Colon (tissue), 2 donors: ENCODE measurements at regions not wholly inside any gene's neighbourhood (a gene's known extent, or its start where the extent isn't known, plus 50 kb on each side); places are given as distances from the start of the nearest gene placed in this dataset.

Source experiments
- FAIRE-seq: peaks from 2 replicates; lab custom pipeline; 2012; peaks lifted over from hg19 to GRCh38; lab: Jason Lieb, UNC
- donor health status: control.
- donor health status: control.

DNA sequence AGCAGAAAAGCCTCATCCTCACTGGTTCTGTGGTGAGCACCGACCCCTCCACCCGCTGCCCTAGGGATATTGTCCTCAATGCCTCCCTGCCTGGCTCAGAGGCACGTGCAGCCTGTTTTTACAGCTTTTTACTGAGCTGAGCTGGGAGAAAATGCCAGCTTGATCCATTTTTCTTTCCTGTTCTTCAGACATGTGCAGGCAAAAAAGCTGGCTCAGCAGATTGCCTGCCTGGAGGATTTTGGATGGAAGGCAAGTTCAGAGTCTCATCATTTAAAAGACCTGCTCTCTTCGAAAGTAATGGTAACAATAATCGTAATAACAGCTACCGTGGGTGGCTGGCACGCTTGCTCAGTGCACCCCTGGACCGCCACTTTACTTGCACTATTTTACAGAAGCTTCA is 135.0 kb upstream of the SMIM23 start:
- no peak for FAIRE-seq

DNA sequence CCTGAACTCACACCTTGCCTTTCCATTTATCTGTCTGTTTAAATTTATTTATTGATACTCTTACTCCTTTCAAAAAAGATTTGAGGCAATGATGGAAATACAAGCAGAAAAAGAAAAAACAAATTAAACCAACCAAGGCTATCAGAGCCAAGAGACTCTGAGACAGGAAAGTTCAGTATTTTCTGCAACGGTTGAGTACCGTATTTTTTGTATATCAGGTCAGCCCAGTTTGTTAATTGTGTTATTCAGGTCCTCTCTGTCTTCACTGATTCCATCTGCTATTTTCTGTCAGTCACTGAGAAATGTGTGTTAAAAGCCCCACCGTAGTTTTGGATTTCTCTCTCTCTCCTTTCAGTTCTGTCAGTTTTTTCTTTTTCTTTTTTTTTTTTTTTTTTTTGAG is 134.5 kb upstream of the SMIM23 start:
- no peak for FAIRE-seq

DNA sequence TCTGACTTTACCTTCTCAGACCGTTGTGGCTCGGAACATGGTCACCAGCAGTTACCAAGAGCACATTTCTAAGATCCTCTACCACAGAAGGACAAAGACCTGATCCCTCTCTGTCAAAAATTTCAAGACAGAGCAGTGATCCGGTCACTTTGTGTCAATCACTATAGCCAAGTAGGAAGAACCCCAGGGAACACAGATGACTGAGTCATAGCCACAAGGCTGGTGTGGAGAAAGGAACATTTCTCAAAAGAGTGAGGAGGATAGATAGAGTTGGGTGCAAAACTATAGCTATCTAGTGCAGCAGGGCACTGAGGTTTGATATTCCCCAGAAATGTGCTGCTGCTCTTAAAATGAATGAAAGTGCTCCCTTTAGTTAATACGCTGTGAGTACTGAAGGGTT is 130.7 kb upstream of the SMIM23 start:
- FAIRE-seq: no peak

DNA sequence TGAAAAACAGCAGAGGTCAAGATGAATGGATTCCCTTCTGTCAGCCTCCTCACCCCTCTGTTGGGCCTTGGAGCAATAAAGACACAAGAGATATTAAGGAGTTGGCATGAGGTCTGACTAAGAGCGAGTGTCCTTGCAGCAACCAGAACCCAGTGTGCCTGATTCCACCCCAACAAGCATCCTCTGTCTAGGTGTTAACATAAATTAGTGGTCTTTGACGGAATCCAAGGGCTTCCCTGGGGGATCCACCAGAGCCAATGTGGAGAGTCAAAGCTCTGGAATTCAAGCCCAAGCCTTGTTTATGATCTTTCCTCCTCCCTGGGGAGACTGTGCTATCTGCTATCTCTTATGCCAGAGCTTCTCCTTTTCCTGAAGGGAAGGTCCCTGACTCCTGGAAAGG is 128.1 kb upstream of the SMIM23 start:
- FAIRE-seq: no peak

DNA sequence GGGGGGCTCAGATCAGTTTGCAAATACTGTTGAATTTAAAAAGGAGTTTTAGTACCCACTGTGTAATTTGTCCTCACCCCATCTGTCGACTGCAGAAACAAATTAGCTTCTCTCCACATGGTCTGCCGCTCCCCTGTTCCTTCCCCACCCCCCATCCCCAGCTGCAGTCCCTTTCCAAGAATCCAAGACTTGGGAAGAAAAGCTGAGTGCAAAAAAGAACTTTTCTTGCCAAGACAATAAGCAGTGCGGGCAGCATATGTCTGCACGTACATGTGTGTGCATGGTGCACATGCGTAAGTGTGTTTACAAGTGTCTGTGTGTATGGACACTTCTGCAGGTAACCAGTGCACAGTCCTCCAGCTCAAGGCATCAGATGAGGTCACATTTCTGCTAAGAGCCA is 125.7 kb upstream of the SMIM23 start:
- no peak for FAIRE-seq

DNA sequence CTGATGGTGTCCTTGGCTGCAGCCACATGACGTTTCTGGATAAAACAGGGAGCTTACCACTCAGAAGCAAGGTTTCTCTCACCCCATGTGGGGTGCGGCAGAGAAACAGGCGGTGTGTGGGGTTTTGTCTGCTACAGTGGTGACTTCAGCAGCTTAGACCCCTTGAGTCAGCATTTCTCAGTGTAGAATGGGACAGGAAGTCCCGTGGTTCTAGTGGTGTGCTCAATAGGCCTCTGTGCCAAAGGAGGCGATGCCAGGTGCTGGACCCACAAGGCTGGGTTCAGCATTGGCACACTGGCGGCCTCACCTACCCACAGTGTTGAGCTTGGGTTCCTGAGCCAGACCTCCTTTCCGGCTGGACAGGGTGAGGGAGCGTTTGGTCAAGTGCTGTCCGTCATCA is 125.2 kb upstream of the SMIM23 start:
- no peak for FAIRE-seq

DNA sequence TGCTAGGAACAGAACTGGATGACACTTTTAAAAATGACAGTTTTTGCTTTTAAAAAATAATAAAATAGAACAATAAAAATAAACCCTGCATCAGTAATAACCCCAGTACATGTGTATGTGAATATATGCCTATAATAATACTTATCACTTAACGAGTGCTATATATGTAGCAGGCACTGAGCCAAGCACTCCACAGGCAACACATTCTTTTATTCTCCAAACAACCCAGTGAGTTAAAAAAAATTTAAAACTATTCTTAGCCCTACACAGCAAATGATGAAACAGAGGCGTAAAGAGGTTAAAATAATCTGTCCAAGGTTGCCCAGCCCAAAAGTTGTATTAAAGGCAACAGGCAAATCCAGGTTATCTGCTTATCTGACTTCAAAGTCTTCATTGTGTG is 124.5 kb upstream of the SMIM23 start:
- no peak for FAIRE-seq

DNA sequence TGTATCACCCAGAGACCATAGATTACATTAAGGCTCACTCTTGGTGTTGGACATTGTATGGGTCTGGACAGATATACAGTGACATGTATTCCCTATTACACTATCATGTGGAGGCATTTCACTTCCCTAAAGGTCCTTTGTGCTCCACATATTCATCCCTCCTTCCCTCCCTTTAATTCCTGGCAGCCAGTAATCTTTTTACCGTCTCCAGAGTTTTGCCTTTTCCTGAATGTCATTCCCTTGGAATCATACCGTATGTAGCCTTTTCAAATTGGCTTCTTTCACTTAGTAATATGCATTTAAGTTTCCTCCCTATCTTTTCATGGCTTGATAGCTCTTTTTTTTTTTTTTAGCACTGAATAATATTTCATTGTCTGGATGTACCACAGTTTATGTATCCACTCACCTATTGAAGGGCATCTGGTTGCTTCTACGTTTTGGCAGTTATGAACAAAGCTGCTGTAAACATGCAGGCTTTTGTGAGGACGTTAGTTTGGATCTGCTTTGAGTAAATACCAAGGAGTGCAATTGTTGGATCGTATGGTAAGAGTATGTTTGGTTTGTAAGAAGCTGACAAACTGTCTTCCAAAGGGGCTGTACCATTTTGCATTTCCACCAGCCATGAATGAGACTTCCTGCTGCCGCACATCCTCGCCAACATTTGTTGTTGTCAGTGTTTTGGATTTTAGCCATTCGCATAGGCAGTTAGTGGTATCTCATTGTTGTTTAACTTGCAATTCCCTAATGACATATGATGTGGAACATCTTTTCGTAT is 122.1 kb upstream of the SMIM23 start:
- no peak for FAIRE-seq

DNA sequence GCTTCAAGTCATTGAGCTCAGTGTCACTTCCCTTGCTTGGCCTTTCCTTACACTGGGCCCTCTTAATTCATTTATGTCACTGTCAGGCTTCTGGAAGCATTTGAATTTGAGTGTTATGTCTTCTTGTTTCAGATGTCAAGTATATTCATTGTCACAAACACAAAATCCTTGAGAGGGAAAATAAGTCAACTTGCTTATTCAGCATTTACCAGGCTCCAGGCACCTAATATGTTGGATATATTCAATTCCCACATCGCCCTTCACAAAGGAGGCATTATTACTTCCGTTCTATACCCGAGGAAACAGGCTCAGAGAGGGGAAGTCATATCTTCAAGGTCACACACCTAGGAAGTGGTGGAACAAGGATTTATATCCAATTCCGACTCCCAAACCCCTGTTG is 121.1 kb upstream of the SMIM23 start:
- no peak for FAIRE-seq

DNA sequence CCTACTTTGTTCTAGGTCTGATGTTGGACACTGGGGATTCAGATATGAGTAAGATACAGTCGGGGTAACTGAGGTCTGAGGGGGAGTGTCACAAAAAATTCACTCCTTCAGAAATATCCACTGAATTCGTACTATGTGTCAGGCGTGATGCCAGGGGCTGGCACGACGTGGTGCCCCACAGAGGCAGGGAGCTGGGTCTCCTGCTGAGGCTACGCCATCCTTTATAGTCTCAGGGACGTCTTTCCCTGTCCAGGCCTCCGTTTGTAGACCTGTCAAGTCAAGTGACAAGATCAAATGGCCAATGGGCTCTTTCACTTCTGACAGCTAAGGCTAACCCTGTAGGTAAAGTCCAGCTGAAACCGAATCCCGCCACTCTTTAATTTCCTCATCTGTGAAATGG is 118.8 kb upstream of the SMIM23 start:
- no peak for FAIRE-seq

DNA sequence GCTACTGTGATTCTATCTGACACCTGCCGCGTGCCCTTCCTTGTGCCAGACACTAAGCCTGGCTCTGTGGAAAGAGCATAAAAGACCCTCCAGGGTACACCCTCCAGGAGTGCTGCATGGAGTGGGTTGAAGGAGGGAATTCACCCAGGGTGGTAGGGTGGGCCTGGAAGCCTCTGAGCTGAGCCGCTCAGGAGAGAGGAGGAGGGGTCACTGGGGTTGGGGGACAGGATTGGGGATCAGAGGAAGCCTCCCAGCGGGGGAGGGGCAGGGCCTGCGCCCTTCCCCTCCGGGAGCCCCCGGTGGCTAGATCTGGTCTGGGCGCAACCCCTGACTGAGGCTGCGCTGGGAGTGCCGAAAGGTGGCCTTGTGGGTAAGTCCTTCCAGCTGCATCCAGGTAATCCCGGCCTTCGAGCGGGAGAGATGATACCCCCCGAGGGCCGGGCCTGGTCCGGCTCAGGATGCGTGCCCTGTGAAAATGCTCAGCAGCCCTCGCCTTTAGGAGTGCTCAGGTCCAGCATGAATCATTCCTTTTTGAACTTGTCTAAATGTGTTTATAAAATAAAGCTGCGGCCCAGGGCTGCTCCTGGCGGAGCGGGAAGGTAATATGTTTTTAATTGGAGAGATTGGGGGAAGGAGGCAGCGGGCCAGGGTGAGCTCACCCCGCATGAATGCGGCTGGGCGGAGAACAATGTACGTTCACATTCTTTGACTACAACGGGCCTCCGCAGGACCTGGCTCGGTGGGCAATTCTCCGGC is 118.1 kb upstream of the SMIM23 start:
- no peak for FAIRE-seq

DNA sequence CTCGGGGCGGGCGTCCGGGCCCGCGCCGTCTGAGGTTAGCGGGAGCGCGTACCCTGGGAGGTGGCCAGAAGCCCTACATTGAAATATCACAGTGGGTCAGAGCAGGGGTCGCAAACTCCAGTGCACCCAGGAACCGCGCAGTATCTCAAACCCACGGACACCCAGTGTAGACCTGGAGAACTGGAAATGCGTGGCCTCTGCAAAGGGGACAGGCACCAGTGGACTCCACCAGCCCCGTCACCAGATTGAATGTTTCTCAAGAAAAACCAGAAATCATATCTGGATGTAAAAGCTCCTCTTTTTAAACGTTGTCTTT is 117.6 kb upstream of the SMIM23 start:
- no peak for FAIRE-seq

DNA sequence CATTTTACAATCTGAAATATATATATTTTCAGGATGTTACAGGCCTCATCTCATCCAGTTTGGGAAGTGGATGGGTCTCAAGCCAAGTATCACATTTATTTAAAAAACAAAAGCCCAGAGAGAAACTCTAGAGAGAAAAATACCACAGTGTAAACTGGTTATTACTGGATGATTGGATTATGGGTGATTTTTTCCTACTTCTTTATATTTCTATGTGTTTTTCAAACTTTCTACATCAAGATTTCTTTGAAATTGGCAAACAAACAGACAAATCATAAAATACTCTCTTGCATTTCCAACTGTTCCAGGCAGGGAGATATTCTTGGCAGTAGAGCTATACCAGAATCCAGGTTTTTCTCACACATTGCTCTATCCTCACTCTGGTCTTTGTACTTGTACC is 116.0 kb upstream of the SMIM23 start:
- FAIRE-seq: no peak

DNA sequence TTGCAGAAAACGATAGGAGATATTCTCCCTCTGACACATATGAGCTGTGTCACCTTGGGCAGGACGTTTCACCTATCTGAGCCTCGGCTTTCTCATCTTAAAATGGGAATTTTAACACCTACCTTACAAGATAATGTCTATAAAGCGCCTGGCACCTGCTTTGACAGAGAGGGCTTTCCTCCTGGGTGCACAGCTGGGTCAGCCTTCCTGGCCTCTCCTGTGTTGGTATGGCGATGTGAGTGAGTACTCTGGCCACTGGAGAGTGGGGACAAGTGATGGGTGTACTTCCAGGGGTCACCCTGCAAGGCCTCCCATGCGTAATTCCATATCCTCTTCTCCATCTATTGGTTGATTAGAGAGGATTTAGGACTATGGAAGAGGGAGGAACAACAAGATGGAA is 113.1 kb upstream of the SMIM23 start:
- FAIRE-seq: no peak

DNA sequence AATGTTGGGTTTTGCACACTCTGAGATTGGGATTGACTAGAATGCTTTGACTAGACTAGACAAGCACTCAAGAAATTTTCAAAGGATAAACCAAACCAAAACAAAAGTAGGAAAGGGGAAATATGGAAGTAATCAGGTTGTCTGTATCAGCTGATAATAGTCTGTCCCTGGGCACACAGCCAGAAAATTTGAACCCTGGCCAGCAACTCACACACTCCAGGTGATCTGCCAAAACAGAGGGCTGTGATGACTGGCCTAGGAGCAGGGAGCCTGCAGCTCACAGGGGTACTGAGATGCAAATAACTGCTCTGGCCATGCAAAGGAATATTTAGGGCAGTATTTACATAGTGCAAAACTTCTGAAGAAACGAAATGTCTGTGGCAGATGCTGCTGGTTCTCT is 112.3 kb upstream of the SMIM23 start:
- no peak for FAIRE-seq

DNA sequence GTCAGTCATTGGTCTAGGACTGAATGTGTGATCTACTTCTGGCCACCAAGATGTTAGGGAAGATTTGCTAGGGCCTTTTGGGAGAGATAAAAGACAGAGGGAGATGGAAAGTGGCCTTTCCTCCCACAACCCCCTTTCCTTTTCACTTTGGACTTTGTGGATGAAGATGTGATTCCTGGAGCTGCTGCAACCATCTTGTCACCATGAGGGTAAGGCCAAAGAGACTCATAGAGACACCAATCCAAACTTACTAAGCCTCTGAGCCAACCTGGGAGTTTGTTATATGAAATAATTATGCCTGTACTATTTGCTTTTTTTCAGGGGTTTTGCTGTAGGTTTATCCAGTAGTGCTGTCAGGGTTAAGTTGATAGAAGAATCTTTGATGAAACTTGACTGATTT is 111.8 kb upstream of the SMIM23 start:
- no peak for FAIRE-seq

DNA sequence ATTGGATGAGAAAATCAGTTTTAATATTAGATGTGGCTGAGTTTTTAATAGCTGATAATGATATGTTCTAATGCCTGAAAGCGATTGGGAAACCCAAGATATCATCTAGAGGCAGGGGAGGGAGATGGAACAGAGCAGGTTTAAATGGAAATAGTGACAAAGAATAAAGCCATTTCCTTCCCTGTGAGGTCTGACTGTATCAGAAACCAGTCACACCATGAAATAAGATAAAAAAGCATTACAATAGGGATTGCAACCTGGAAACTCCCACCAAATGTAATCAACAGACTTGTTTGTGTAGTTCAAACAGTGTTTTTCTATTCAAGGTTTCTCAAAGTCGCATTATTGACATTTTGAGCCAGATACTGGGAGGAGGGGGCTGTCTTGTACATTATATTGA is 110.1 kb upstream of the SMIM23 start:
- no peak for FAIRE-seq

DNA sequence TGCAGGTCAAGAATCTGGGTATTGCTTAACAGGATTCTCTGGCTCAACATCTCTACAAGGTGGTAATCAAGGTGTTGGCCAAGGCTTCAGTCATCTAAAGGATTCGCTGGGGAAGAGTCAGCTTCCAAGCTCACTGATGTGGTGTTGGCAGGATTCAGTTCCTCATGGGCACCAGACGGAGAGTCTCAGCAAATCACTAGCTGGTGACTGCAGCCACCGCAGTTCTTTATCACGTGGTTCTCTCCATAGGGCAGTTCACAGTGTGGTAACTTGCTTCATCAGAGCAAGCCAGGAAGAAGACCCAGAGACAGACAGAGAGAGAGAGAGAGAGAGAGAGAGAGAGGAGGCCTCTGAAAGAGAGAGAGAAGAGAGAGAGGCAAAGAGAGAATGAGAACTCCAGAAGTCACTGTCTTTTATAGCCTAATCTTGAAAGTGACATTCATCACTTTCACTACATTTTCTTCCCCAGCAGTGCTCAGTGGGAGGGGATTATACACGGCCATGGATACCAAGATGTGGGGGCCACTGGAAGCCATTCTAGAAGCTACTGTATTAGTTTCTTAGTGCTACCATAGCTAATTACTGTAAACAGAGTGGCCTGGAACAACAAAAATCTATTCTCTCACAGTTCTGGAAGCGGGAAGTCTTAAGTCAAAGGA is 109.2 kb upstream of the SMIM23 start:
- FAIRE-seq: no peak

DNA sequence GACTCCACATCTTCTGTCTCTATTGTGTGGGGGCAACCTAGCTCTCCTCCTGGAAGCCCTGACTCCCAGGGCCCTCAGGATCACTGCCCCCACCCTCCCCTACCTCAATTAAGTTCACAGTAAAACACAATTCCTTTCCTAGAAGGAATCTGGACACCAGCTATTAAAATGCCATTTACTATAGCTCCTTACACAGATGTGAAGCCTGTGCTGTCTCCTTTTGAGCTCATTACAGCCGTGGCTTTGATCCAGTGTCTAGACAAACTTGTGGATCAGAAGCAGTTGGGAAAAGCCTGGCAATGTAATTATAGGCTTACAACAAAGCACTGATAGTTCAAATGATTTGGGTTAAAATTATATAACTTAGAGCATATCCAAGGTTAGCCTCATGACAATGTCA is 107.0 kb upstream of the SMIM23 start:
- FAIRE-seq: no peak

DNA sequence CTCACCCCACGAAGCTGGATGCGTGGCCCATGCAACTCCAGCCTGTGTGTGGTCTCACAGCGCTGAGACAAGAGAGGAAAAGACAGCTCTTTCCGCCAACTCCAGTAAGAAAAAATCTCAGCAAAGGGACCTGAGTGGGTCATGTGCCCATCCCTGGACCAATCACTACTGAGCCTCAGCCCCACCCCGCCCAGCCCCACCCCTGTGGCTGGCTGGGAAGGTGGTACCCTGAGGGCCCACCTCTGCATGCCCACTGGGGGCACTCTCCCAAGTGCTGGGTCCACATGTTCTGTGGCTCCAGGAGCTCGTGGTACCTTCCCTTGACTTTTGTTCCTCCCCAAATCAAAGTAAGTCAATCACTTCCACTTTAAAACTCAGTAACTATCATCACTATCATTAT is 105.1 kb upstream of the SMIM23 start:
- FAIRE-seq: no peak

DNA sequence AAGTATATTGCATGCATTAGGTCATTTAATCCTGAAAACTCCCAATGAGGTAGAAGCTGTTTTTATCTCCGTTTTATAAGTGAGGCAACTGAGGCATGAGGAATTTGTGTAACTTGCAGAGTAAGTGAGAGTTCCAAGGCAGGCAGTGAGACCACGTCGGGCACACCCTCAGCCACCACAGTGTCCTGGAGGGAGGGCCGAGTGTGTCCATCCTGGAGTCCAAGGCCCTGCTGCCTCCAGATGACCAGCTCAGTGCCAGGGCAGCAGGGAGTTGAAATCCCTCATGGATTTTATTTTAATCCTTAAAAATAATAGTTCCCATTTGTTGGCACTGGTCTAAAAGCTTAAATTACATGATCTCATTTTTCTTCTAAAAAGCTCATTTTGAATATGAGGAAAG is 104.6 kb upstream of the SMIM23 start:
- FAIRE-seq: no peak

DNA sequence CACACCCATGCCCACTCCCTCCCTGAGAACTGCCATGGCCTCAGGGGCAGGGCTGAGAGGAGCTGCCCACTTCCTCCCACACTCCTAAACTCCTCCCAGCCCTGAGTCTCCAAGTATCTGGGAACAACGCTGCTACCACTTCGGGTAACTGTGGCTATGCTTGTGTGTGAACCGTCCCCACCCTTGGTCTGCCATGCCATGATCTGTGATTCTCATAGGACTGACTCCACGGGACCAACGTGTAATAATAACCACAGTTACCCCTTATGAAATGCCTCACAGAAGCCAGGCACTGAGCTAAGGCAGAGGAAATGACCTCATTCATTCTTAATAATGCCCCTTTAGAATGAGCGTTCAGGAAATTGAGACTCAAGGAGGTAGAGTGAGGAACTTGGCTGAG is 103.9 kb upstream of the SMIM23 start:
- no peak for FAIRE-seq

DNA sequence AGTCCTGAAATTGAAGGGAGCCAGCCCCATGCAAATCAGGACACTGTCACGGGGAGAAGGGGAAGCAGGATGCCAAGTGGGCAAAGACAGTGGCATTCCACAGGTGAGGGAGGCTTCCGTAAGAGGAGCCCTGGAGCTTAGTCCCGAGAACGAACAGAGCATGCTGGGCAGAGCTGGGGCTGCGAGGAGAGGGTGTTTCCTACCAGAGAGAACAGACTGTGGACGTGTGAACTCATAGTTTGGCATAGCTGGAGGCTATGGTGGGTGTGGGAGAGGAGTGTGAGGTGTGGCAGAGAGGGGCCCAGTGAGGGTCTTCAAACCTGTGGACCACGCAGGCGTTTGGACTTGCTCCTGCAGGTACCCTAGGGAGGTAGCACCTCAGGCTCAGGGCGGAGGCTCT is 102.8 kb upstream of the SMIM23 start:
- FAIRE-seq: no peak

DNA sequence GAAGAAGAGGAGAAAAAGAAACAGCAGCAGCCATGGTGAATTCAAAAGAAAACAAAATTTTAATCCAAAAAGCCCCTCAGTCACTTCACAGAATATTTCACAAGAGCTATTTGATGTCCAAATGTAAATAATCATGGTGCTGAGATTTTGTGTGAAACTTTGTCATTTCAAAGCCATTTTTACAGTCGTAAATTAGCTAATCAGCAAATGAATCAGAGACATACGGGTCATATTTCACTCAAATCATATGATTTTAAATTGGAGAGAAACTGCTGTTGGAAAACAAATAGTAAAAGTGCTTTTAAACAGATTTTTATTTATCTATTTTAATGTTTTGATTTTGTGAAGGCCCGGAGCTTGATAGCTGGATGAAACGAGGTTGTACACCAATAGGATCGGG is 101.4 kb upstream of the SMIM23 start:
- FAIRE-seq: no peak
